CD4-positive, alpha-beta T cell treated with Interleukin-4 for 4 hours (primary cell): ENCODE measurements at regions not wholly inside any gene's neighbourhood (a gene's known extent, or its start where the extent isn't known, plus 50 kb on each side); places are given as distances from the start of the nearest gene placed in this dataset.
"Not testable (repeated sequence)": the region's sequence is repeated elsewhere in the genome, so short reads cannot be mapped to it uniquely, and the experiment has no call there.

Experiments
- DNase-seq: peaks from one replicate; pipeline ENCODE4 v3.0.0-alpha.2; 2020

DNA sequence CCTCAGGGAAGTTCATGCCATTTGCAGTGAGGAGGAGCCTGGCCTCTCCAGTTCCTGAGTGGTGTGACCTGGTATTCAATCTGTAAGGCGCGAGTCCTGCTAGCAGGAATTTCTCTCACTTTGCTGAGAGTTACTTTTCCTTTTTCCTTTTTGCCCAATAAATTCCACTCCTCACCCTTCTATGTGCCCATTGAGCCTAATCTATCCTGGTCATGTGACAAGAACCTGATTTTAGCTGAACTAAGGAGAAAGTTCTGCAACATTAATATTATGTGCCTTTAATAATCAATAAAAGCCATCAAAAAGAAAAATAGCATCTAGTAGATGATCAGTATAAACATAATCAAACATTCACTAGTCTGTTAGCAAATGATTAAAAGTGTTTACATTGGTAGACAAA lies 136.1 kb upstream of the POGK start:
- no peak for DNase-seq

GRCh38 chr1:166703726-166704462 lies 135.4 kb upstream of the POGK start:
- DNase-seq, result no peak

DNA sequence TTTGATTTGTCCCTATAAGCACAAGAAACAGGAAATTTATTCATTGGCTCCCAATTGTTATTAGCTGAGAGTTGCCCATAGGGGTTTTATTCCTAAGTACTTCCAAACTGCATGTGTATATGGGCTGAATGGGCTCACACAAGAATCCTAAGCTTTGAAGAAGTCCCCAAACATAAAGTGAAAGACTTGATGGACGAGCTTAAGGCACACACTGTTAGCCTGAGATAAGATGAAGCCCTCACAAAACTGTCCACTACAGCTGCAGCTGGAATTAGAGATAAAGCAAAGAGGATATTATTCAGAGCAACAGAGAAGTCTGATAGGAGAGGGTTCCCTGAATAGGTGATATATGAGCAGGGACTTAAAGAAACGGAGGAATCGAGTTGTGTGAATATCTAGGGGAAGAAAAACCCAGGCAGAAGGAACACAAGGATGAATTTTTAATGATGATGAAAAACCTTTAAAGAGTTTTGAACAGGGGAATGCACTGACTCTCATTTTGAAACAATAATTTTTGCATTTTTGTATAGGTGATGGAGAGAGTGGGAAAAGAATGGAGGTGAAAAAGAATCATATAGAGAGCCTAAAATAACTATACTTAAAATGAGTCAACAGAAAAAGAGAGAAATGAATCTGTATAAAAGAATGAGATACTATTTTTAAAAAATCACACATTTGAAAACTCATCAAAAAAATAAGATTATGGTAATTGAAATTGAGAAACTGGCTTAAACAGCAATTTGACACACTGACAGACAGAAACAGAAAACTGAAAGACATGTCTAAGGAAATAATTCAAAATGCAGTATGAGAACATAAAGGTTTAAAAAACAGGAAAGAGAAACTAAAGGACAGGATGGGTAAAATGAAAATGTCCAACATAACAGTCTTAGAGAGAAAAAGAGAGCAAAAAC lies 133.6 kb upstream of the POGK start:
- DNase-seq, result no peak

GRCh38 chr1:166716620-166717019 lies 122.7 kb upstream of the POGK start:
- DNase-seq, result no peak

DNA sequence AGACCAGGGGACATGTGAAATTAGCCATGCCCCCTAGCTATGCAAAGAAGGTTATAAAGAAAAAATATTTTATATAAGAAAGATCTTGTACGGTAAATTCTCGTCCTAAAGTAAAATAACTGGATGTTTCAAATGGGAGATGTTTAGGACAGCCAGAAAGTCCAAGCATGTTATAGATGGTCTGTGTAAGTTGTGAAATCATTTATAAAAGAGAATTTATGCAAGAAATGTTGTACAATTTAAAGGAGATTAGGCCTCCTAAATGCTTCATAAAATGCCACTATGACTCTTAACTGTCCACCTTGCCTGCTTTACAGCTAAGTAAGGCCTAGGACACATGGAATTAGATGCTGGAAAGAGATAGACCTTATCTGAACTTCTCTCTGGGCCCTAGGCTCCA lies 118.1 kb upstream of the POGK start:
- no peak for DNase-seq

GRCh38 chr1:166730299-166730888 lies 108.9 kb upstream of the POGK start:
- DNase-seq, result no peak

DNA sequence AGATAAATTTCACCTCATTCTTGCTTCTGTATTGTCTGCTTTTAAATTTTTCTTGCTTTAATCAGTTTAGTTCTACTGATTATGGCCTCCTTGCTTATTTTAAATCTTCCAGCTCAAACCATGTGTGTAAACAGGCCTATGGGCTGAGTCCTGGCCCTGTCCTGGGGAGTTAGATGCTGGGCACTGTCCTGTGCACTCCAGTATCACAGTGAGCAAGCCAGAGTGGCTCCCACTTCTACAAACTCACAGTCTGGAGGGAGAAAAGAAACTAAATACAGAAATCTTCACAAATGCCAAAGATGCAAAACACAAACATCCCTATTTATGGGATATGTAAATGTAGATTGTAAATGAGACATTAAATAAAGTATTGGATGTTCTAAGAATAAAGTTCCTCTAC lies 101.1 kb upstream of the POGK start:
- DNase-seq, result no peak

- DNase-seq, result no peak
These were observed 100.4 kb upstream of the POGK start for GRCh38 chr1:166738873-166739272.

DNA sequence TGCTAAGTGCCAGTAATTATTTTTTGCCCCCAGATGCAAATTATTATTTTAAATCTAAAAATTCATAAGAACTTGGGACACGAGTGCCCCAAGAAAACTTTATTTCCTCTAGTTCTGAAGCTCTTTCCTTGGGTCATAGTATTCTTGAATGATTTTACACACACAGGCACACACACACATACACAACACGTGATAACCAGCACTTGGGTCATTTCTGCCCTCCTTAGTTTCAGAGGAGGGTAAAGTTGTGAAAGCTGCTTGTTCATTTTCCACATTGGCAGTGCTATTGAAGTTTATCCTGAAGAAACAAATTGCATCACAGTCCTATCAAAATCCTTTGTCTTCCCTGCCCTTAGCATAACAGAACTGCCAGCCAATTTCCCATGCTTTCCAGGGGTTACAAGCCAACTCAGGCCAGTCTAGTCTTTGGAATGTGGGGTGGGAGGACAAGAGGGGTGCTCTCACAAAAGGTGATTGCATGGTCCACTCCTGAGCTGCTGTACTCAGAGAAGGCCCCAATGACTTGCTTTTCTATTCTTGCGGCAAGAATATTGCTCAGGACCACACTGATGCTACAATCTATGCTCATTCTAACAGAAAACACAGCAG lies 98.5 kb upstream of the POGK start:
- no peak for DNase-seq

- DNase-seq, result no peak
These were observed 76.0 kb upstream of the POGK start for GRCh38 chr1:166763318-166763717.

DNA sequence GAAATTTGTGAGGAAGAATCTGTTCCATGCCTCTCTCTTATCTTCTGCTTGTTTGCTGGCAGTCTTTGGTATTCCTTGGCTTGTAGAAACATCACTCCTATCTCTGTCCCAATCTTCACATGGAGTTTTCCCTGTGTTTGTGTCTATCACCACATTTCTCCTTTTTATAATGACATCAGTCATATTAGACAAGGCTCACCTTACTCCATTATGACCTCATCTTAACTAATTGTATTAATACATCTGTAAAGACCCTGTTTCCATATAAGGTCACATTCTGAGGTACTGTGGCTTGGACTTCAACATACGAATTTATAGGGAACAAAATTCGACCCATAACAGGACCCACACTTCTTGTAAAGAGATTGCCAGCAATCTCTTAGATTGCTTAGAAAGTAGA lies 72.3 kb upstream of the POGK start:
- DNase-seq, result no peak

- DNase-seq, result not testable (repeated sequence)
These were observed 54.6 kb upstream of the POGK start for GRCh38 chr1:166784646-166785045.

GRCh38 chr1:166785987-166786386 lies 53.3 kb upstream of the POGK start:
- no peak for DNase-seq

DNA sequence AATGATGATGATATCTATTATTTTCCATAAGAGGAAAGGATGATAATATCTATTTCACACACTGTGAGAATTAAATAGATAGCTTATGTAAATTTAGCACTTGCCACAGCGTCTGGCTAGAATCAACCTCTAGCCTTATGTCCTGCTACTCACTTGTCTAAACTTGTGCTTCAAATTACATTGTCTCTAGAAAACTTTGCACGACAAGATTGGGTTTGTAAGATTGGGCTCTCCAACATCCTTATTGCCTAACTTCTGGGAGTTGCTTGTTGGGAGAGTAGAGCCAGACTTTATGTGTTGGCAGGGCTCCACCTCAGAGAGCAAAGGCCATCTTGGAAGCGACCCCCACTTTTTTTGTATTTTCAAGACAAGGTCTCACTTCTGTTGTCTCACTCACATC lies 50.0 kb upstream of the POGK start:
- DNase-seq, result no peak
